Spleen (tissue), 11 donors: ENCODE measurements at regions not wholly inside any gene's neighbourhood (a gene's known extent, or its start where the extent isn't known, plus 50 kb on each side); places are given as distances from the start of the nearest gene placed in this dataset.

Experiments used
- DNase-seq: peaks from one replicate; pipeline ENCODE4 v3.0.0-alpha.2; 2020
- H3K27ac ChIP-seq, 8 donors: fragments of 200-600 bp; sonication (generic) in 7 of 8; 1 replicate in 4 of 8; 2 replicates in 4 of 8; pipeline versions ENCODE4 v1.5.0 to v1.8.0; 2016 to 2021; ENCODE audit warnings: inconsistent platforms in 4 of 8, mild to moderate bottlenecking in 4 of 8, moderate library complexity in 1 of 8
- H3K27me3 ChIP-seq, 7 donors: fragments of 200-600 bp; sonication (generic) in 6 of 7; replicated peaks in 1 of 7; 1 replicate in 4 of 7; 2 replicates in 3 of 7; pipeline versions ENCODE4 v1.5.0 to v1.8.0; 2016 to 2021; ENCODE audit warnings: inconsistent platforms in 3 of 7, mild to moderate bottlenecking in 1 of 7
- H3K36me3 ChIP-seq, 6 donors: fragments of 200-600 bp; sonication (generic) in 5 of 6; 1 replicate in 4 of 6; 2 replicates in 2 of 6; pipeline versions ENCODE4 v1.5.0 to v1.8.0; 2016 to 2021; ENCODE audit warnings: inconsistent platforms in 2 of 6
- H3K4me1 ChIP-seq, 6 donors: fragments of 200-600 bp; sonication (generic) in 5 of 6; 1 replicate in 3 of 6; 2 replicates in 3 of 6; pipeline versions ENCODE4 v1.5.0 to v1.8.0; 2016 to 2021; ENCODE audit warnings: inconsistent platforms in 3 of 6
- H3K4me3 ChIP-seq, 8 donors: fragments of 200-600 bp; sonication (generic) in 7 of 8; 1 replicate in 4 of 8; 2 replicates in 4 of 8; pipeline versions ENCODE4 v1.5.0 to v1.8.0; 2016 to 2021; ENCODE audit warnings: inconsistent platforms in 4 of 8, mild to moderate bottlenecking in 4 of 8, moderate library complexity in 2 of 8
- H3K9me3 ChIP-seq, 8 donors: fragments of 200-600 bp; sonication (generic) in 7 of 8; 1 replicate in 4 of 8; 2 replicates in 4 of 8; pipeline versions ENCODE4 v1.5.0 to v1.8.0; 2016 to 2021; ENCODE audit warnings: inconsistent platforms in 4 of 8
- POLR2A ChIP-seq, 3 donors: fragments of 450-650 bp; IDR thresholded peaks; one replicate each; pipeline ENCODE4 v1.5.1; 2017; ENCODE audit warnings: antibody characterized with exemption in 3 of 3, mild to moderate bottlenecking in 1 of 3
- POLR2AphosphoS5 ChIP-seq, 3 donors: sonication (generic); formaldehyde crosslinking; IDR thresholded peaks; one replicate each; pipeline ENCODE4 v1.5.1; 2017; ENCODE audit warnings: antibody characterized with exemption in 3 of 3
- WGBS, 5 donors: extraction: QIAGEN DNeasy Blood & Tissue Kit in 3 of 5; methylation state at CpG; one replicate each; pipeline versions ENCODE4 v1.1.5 to v1.1.7; 2013 to 2018; 5-methylcytosine and 5-hydroxymethylcytosine counted together
- intact Hi-C: fragments of 100-400 bp; cut with DNase I; formaldehyde crosslinking; loops from one replicate; pipeline ENCODE4 v1.15.0; 2023; ENCODE audit warnings: low total_unique reads
- TF ChIP-seq, protein P1 (sequence below), 11 experiments: fragments of 200-600 bp in 7 of 11; fragments of 450-650 bp in 4 of 11; sonication (generic) in 4 of 11; IDR thresholded peaks in 8 of 11; conservative IDR thresholded peaks in 3 of 11; 1 replicate in 7 of 11; 2 replicates in 4 of 11; pipeline versions ENCODE4 v1.4.0 to v1.8.0; 2016 to 2021; ENCODE audit warnings: antibody characterized with exemption in 11 of 11, inconsistent platforms in 4 of 11, mild to moderate bottlenecking in 1 of 11
- donor health status: healthy with polysubstance abuse.
- donor health status: DM: no; HTN: no; CAD: no; lungs with moderate emphysema.
- donor health status: DM: no; HTN: no; CAD: no.
- donor health status: Bipolar disorder and iron deficiency.
- donor health status: healthy.
- donor health status: DM: no; HTN: no; CAD: no.
- donor health status: DM: yes; HTN: yes; CAD: no.

DNA sequence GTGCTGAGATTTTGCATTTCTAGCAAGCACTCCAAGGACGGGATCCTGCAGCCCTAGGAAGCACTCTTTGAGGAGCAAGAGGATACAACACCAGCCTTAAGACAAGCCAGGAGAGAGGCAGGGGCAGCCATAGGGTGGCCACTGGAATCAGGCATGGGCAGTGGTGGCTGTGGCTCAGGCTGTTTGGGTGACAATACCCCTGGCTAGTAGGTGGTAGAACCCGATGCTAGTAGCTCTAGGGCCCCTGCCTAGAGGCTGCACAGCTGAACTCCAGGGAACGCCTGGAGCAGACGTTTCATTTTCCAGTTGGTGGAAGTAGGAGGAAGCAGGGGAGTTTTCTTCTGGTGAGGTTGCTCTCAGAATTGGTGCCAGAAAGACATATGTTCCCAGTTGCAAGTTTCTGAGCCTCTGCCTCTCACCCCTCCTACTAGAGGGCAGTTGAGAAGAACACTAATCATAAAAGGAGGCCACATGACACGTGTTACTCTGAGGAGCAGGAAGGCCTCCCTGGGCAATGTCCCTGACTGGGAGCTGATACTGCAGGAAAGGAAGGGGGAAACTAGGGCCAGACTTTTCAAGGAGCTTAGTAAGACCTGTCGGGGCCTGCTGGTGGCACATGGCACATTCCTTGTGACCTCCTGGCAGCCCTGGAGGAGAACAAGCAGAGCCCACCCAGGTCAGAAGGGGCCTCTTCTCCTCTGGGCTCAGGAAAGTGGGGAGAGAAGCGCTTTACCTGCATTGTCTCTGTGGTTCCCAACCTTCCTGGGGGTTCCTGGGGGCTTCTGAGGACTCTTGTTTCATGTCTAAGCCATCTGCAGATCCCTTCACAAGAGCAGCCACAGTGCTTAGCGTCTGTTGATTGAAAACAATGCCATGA is 56.6 kb upstream of the DRD2 start:
- no peaks in the 10 kb centered on the region for H3K36me3 ChIP-seq
- no peak overlapping the region for H3K27ac ChIP-seq
- H3K27me3 ChIP-seq, result peaks cover 0 to 15% (median 4%) of the 10 kb centered on the region in 7 donors
- H3K4me1 ChIP-seq, result peaks cover 0 to 8% (median 0%) of the 10 kb centered on the region in 6 donors
- TF ChIP-seq POLR2A (IDR thresholded peaks at IDR 0.05), result no peak
- no peak for TF ChIP-seq POLR2AphosphoS5 (IDR thresholded peaks at IDR 0.05)
- TF ChIP-seq, protein P1, sequence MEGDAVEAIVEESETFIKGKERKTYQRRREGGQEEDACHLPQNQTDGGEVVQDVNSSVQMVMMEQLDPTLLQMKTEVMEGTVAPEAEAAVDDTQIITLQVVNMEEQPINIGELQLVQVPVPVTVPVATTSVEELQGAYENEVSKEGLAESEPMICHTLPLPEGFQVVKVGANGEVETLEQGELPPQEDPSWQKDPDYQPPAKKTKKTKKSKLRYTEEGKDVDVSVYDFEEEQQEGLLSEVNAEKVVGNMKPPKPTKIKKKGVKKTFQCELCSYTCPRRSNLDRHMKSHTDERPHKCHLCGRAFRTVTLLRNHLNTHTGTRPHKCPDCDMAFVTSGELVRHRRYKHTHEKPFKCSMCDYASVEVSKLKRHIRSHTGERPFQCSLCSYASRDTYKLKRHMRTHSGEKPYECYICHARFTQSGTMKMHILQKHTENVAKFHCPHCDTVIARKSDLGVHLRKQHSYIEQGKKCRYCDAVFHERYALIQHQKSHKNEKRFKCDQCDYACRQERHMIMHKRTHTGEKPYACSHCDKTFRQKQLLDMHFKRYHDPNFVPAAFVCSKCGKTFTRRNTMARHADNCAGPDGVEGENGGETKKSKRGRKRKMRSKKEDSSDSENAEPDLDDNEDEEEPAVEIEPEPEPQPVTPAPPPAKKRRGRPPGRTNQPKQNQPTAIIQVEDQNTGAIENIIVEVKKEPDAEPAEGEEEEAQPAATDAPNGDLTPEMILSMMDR (IDR thresholded peaks at IDR 0.05 in 8 of 11, conservative IDR thresholded peaks at IDR 0.05 in 3 of 11), result no peak
- H3K4me3 ChIP-seq, result no peak overlapping the region
- no peak for DNase-seq
- intact Hi-C loops, result loop anchor here (5.0 to 10.0 kb wide), 2 partner anchors 225 to 1317 kb away; no protein-coding TSS in a partner anchor
- 44 to 62% (median 59%) methylated on average over 8 of the region's 8 CpGs for WGBS, 5 donors
- no peaks in the 10 kb centered on the region for H3K9me3 ChIP-seq

GRCh38 chr11:113531083-113531482 is 55.9 kb upstream of the DRD2 start:
- Histone ChIP-seq H3K27ac (no peak overlapping the region), H3K9me3 (no peaks in the 10 kb centered on the region), H3K4me3 (no peak overlapping the region), H3K27me3 (peaks cover 0 to 15% (median 4%) of the 10 kb centered on the region in 7 donors), H3K4me1 (peaks cover 0 to 8% (median 0%) of the 10 kb centered on the region in 6 donors), H3K36me3 (no peaks in the 10 kb centered on the region)
- WGBS, 5 donors, result 62 to 72% (median 64%) methylated on average over 3 of the region's 3 CpGs
- TF ChIP-seq, protein P1 (IDR thresholded peaks at IDR 0.05 in 8 of 11, conservative IDR thresholded peaks at IDR 0.05 in 3 of 11), result no peak
- TF ChIP-seq POLR2AphosphoS5 (IDR thresholded peaks at IDR 0.05), result no peak
- TF ChIP-seq POLR2A (IDR thresholded peaks at IDR 0.05), result no peak
- DNase-seq, result no peak
- intact Hi-C loops, result loop anchor here (5.0 to 10.0 kb wide), 2 partner anchors 224 to 1316 kb away; no protein-coding TSS in a partner anchor

DNA sequence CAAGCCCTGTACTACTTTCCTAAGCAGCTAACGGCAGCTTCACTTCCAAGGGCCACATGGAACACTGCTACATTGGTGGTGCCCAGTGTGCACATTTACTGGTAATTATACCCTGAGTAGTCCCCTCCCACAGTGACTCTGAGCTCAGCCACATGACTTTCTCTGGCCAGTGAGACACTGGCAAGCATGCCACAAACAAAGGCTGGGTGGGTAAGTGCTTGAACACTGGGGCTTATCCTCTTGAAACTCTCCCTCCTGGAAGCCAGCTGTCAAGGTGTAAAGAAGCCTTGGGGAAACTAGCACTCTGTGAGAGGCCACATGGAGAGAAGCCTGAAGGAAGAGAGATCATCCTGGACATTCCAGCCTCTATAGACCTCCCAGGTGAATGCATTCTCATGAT is 54.4 kb upstream of the DRD2 start:
- intact Hi-C loops, result loop anchor here (5.0 to 10.0 kb wide), 2 partner anchors 222 to 1315 kb away; no protein-coding TSS in a partner anchor
- no peak for TF ChIP-seq POLR2AphosphoS5 (IDR thresholded peaks at IDR 0.05)
- TF ChIP-seq, protein P1 (IDR thresholded peaks at IDR 0.05 in 8 of 11, conservative IDR thresholded peaks at IDR 0.05 in 3 of 11), result no peak
- TF ChIP-seq POLR2A (IDR thresholded peaks at IDR 0.05), result no peak
- Histone ChIP-seq H3K9me3 (no peaks in the 10 kb centered on the region), H3K27ac (no peak overlapping the region), H3K27me3 (peaks cover 0 to 15% (median 4%) of the 10 kb centered on the region in 7 donors), H3K4me3 (no peak overlapping the region), H3K36me3 (no peaks in the 10 kb centered on the region), H3K4me1 (peaks cover 0 to 8% (median 0%) of the 10 kb centered on the region in 6 donors)
- 69 to 88% (median 86%) methylated on average over 1 of the region's 1 CpG for WGBS, 5 donors
- no peak for DNase-seq

GRCh38 chr11:113528982-113529381 is 53.8 kb upstream of the DRD2 start:
- H3K36me3 ChIP-seq, result no peaks in the 10 kb centered on the region
- H3K4me1 ChIP-seq, result peaks cover 0 to 8% (median 0%) of the 10 kb centered on the region in 6 donors
- intact Hi-C loops, result no loop called here
- H3K27me3 ChIP-seq, result peaks cover 0 to 15% (median 4%) of the 10 kb centered on the region in 7 donors
- H3K9me3 ChIP-seq, result no peaks in the 10 kb centered on the region
- TF ChIP-seq, protein P1 (IDR thresholded peaks at IDR 0.05 in 8 of 11, conservative IDR thresholded peaks at IDR 0.05 in 3 of 11), result no peak
- TF ChIP-seq POLR2AphosphoS5 (IDR thresholded peaks at IDR 0.05) (no peak), POLR2A (IDR thresholded peaks at IDR 0.05) (no peak)
- H3K27ac ChIP-seq, result no peak overlapping the region
- no peak for DNase-seq
- H3K4me3 ChIP-seq, result no peak overlapping the region
